ENCODE measurements at regions not wholly inside any gene's neighbourhood (a gene's known extent, or its start where the extent isn't known, plus 50 kb on each side); places are given as distances from the start of the nearest gene placed in this dataset.

GRCh38 chr14:71238835-71239234 lies 331.6 kb downstream of the PCNX1 start:
- TF ChIP-seq CTCF (IDR thresholded peaks at IDR 0.05; ENCODE audit: low read depth, low read length, missing input control) (no peak), ZBTB33 (IDR thresholded peaks at IDR 0.05) (no peak), RXRA (IDR thresholded peaks at IDR 0.05) (no peak), YY1 (IDR thresholded peaks at IDR 0.05) (no peak), ATF3 (IDR thresholded peaks at IDR 0.05) (no peak), MAX (IDR thresholded peaks at IDR 0.05) (no peak), JUND (IDR thresholded peaks at IDR 0.05) (no peak), TAF1 (conservative IDR thresholded peaks at IDR 0.05) (no peak), REST (IDR thresholded peaks at IDR 0.05) (no peak), HNF4G (IDR thresholded peaks at IDR 0.05) (no peak)
